ENCODE measurements at regions not wholly inside any gene's neighbourhood (a gene's known extent, or its start where the extent isn't known, plus 50 kb on each side); places are given as distances from the start of the nearest gene placed in this dataset.

DNA sequence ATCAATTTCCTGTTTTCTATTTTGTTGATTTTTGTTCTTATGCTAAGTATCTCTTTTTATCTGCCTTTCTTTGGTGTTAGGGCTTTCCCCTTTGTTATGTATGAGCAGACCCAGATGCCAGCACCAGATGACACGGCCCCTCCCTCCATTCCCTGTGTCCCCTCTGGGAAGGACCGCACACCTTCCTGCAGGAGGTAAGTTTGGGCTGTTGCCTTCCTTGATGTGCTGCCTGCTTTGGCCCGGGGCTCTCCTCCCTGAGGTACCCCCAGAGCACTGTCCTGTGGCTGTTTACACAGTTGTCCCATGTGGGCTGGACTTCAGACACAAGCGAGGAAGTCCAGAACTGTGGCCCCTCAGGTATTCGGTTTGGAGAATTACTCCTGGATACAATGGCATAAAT, 343.8 kb upstream of the IRX1 start (continued):
- TF ChIP-seq, protein P1, sequence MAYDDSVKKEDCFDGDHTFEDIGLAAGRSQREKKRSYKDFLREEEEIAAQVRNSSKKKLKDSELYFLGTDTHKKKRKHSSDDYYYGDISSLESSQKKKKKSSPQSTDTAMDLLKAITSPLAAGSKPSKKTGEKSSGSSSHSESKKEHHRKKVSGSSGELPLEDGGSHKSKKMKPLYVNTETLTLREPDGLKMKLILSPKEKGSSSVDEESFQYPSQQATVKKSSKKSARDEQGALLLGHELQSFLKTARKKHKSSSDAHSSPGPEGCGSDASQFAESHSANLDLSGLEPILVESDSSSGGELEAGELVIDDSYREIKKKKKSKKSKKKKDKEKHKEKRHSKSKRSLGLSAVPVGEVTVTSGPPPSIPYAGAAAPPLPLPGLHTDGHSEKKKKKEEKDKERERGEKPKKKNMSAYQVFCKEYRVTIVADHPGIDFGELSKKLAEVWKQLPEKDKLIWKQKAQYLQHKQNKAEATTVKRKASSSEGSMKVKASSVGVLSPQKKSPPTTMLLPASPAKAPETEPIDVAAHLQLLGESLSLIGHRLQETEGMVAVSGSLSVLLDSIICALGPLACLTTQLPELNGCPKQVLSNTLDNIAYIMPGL (CRISPR knock-in tag; IDR thresholded peaks at IDR 0.05; ENCODE audit: borderline replicate concordance), result no peak

DNA sequence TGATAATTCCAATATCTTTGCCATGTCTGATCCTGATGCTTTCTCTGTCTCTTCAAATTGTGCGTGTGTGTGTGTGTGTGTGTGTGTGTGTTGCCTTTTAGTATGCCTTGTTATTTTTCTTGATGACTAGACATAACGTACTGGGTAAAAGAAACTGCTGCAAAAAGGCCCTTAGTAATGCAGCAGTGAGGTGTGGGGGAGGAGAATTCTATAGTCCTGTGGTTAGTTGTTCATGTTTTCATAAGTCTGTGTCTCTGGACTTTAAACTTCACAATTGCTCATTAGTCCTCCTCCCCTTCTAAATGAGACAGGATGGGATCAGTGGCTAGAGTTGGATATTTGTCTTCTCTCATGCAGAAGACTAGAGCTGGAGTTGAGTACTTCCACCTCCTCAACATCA, 346.2 kb upstream of the IRX1 start:
- Histone ChIP-seq H3K4me2 (no peak overlapping the region), H3K4me1 (no peaks in the 10 kb centered on the region)
- 0% methylated on average over 2 of the region's 2 CpGs for WGBS (ENCODE audit: missing lambda C conversion rate)

DNA sequence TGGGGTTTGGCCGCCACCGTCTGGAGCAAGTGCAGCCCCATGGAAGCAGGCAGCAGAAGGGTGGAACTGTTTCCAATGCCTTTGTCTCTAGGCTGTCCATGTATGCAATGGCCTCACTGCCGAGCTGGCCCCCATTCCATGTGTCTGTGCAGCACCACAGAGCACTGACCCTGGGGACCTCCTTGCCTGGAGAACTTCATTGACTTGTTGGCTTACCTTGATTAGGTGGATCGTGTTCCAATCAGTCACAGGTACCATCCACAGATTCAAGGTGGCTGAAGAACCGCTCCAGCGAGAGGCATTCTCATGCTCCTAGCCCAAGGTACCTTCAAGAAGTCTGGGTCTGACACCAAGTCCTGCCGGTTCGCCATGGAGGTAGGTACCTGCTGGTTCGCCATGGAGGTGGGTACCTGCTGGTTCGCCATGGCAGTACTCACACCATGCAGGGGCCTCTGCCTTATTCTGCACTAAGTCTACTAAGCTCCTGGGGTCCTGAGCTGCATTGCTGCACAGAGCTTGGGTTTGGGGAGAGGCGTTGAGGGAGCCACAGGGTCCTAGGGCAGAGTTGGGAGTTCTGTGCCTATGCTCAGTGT, 358.3 kb upstream of the IRX1 start:
- TF ChIP-seq POLR2AphosphoS2 (conservative IDR thresholded peaks at IDR 0.05; ENCODE audit: low read length) (no peak), KDM1A (IDR thresholded peaks at IDR 0.05; ENCODE audit: low read depth) (no peak), CHD2 (IDR thresholded peaks at IDR 0.05; ENCODE audit: low read length, partially characterized antibody) (no peak), HEYL (CRISPR knock-in tag; IDR thresholded peaks at IDR 0.05) (no peak), JUNB (IDR thresholded peaks at IDR 0.05) (no peak), ZC3H11A (IDR thresholded peaks at IDR 0.05) (no peak), ZFP36 (IDR thresholded peaks at IDR 0.05; ENCODE audit: borderline replicate concordance, partially characterized antibody) (no peak), SREBF2 (IDR thresholded peaks at IDR 0.05) (no peak), HDAC2 (IDR thresholded peaks at IDR 0.05) (no peak)
- TF ChIP-seq, protein P2, sequence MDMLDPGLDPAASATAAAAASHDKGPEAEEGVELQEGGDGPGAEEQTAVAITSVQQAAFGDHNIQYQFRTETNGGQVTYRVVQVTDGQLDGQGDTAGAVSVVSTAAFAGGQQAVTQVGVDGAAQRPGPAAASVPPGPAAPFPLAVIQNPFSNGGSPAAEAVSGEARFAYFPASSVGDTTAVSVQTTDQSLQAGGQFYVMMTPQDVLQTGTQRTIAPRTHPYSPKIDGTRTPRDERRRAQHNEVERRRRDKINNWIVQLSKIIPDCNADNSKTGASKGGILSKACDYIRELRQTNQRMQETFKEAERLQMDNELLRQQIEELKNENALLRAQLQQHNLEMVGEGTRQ (IDR thresholded peaks at IDR 0.05), result no peak
- TF ChIP-seq, protein P3, sequence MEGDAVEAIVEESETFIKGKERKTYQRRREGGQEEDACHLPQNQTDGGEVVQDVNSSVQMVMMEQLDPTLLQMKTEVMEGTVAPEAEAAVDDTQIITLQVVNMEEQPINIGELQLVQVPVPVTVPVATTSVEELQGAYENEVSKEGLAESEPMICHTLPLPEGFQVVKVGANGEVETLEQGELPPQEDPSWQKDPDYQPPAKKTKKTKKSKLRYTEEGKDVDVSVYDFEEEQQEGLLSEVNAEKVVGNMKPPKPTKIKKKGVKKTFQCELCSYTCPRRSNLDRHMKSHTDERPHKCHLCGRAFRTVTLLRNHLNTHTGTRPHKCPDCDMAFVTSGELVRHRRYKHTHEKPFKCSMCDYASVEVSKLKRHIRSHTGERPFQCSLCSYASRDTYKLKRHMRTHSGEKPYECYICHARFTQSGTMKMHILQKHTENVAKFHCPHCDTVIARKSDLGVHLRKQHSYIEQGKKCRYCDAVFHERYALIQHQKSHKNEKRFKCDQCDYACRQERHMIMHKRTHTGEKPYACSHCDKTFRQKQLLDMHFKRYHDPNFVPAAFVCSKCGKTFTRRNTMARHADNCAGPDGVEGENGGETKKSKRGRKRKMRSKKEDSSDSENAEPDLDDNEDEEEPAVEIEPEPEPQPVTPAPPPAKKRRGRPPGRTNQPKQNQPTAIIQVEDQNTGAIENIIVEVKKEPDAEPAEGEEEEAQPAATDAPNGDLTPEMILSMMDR (IDR thresholded peaks at IDR 0.05), result no peak
- TF ChIP-seq, protein P4, sequence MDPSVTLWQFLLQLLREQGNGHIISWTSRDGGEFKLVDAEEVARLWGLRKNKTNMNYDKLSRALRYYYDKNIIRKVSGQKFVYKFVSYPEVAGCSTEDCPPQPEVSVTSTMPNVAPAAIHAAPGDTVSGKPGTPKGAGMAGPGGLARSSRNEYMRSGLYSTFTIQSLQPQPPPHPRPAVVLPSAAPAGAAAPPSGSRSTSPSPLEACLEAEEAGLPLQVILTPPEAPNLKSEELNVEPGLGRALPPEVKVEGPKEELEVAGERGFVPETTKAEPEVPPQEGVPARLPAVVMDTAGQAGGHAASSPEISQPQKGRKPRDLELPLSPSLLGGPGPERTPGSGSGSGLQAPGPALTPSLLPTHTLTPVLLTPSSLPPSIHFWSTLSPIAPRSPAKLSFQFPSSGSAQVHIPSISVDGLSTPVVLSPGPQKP (IDR thresholded peaks at IDR 0.05; ENCODE audit: low read depth, low read length), result no peak
- TF ChIP-seq, protein P5, sequence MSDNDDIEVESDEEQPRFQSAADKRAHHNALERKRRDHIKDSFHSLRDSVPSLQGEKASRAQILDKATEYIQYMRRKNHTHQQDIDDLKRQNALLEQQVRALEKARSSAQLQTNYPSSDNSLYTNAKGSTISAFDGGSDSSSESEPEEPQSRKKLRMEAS (IDR thresholded peaks at IDR 0.05), result no peak
- DNase-seq (ENCODE audit: low read depth in 1 of 2, low spot score in 1 of 2) (no peak), ATAC-seq (no peak), FAIRE-seq (no peak)
- Histone ChIP-seq H3K27ac (no peak overlapping the region), H3K4me3 (no peak overlapping the region), H3K9me3 (no peaks in the 10 kb centered on the region), H3K4me1 (no peaks in the 10 kb centered on the region), H3K4me2 (no peak overlapping the region)
- 16% methylated on average over 9 of the region's 11 CpGs for WGBS (ENCODE audit: missing lambda C conversion rate)
- ChIA-PET POLR2A (no interaction called here), CTCF (no interaction called here)

More for the DNA sequence above, 346.2 kb upstream of the IRX1 start:
- no peak for DNase-seq (ENCODE audit: low read depth in 1 of 2, low spot score in 1 of 2)
- Histone ChIP-seq H3K4me3 (no peak overlapping the region), H3K9me3 (no peaks in the 10 kb centered on the region), H3K27ac (no peak overlapping the region)
- CTCF ChIA-PET, result no interaction called here
- FAIRE-seq, result no peak
- TF ChIP-seq NR3C1 (IDR thresholded peaks at IDR 0.05) (no peak), CBX2 (IDR thresholded peaks at IDR 0.05; ENCODE audit: borderline replicate concordance, low read depth) (no peak), ZC3H11A (IDR thresholded peaks at IDR 0.05) (no peak), FOSB (CRISPR knock-in tag; IDR thresholded peaks at IDR 0.05) (no peak), MAZ (IDR thresholded peaks at IDR 0.05; ENCODE audit: borderline replicate concordance, low read depth, low read length) (no peak), ZNF302 (CRISPR knock-in tag; IDR thresholded peaks at IDR 0.05) (no peak), MYC (IDR thresholded peaks at IDR 0.05; ENCODE audit: borderline replicate concordance, low read length) (no peak), HEYL (CRISPR knock-in tag; IDR thresholded peaks at IDR 0.05) (no peak), BHLHE40 (IDR thresholded peaks at IDR 0.05; ENCODE audit: low read depth, low read length) (no peak), FOXS1 (CRISPR knock-in tag; IDR thresholded peaks at IDR 0.05) (no peak), TFCP2L1 (CRISPR knock-in tag; IDR thresholded peaks at IDR 0.05) (no peak), CHD2 (IDR thresholded peaks at IDR 0.05; ENCODE audit: low read length, partially characterized antibody) (no peak), CHD4 (IDR thresholded peaks at IDR 0.05; ENCODE audit: borderline replicate concordance) (no peak), TP53 (CRISPR knock-in tag; IDR thresholded peaks at IDR 0.05) (no peak)
- TF ChIP-seq, protein P6, sequence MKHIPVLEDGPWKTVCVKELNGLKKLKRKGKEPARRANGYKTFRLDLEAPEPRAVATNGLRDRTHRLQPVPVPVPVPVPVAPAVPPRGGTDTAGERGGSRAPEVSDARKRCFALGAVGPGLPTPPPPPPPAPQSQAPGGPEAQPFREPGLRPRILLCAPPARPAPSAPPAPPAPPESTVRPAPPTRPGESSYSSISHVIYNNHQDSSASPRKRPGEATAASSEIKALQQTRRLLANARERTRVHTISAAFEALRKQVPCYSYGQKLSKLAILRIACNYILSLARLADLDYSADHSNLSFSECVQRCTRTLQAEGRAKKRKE (CRISPR knock-in tag; IDR thresholded peaks at IDR 0.05; ENCODE audit: low read depth), result no peak
- TF ChIP-seq, protein P7, sequence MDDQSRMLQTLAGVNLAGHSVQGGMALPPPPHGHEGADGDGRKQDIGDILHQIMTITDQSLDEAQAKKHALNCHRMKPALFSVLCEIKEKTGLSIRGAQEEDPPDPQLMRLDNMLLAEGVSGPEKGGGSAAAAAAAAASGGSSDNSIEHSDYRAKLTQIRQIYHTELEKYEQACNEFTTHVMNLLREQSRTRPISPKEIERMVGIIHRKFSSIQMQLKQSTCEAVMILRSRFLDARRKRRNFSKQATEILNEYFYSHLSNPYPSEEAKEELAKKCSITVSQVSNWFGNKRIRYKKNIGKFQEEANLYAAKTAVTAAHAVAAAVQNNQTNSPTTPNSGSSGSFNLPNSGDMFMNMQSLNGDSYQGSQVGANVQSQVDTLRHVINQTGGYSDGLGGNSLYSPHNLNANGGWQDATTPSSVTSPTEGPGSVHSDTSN (IDR thresholded peaks at IDR 0.05), result no peak
- TF ChIP-seq, protein P8, sequence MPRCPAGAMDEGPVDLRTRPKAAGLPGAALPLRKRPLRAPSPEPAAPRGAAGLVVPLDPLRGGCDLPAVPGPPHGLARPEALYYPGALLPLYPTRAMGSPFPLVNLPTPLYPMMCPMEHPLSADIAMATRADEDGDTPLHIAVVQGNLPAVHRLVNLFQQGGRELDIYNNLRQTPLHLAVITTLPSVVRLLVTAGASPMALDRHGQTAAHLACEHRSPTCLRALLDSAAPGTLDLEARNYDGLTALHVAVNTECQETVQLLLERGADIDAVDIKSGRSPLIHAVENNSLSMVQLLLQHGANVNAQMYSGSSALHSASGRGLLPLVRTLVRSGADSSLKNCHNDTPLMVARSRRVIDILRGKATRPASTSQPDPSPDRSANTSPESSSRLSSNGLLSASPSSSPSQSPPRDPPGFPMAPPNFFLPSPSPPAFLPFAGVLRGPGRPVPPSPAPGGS (IDR thresholded peaks at IDR 0.05), result no peak
- ATAC-seq, result no peak
- POLR2A ChIA-PET, result no interaction called here

Data from A549 (cell line).